ENCODE measurements at regions not wholly inside any gene's neighbourhood (a gene's known extent, or its start where the extent isn't known, plus 50 kb on each side); places are given as distances from the start of the nearest gene placed in this dataset.
"Not testable (repeated sequence)": the region's sequence is repeated elsewhere in the genome, so short reads cannot be mapped to it uniquely, and the experiment has no call there.

DNA sequence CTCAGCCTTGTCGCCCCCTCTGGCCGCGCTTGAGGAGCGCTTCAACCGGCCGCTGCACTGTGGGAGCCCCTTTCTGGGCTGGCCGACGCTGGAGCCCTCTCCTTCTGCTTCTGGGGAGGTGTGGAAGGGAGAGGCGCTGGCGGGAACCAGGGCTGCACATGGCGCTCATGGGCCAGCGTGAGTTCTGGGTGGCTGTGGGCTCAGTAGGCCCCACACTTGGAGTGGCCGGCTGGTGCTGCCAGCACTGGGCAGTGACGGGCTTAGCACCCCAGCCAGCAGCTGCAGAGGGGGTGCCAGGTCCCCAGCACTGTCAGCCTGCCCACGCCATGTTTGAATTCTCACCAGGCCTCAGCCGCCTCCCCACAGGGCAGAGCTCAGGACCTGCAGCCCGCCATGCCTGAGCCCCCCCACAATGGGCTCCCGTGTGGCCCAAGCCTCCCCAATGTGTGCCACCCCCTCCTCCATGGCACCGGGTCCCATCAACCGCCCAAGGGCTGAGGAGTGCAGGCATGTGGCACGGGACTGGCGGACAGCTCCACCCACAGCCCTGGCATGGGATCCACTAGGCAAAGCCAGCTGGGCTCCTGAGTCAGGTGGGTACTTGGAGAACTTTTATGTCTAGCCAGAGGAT, 615.2 kb downstream of the TRIML1 start:
- DNase-seq: no peak

DNA sequence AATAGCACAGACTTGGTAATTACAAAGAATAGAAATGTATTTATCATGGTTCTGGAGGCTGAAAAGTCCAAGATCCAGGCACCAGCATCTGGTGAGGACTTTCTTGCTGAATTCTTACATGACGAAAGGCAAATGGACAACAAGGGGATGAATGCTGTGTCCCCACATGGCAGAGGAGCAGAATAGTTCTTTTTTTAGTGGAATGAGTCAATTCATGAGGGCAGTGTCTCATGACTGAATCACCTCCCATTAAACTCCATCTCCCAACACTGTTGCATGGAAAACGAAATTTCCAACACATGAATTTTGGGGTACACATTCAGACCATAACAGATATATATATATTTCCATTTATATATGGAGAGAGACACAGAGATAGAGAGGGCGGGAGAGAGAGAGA, 628.3 kb downstream of the TRIML1 start:
- DNase-seq: no peak

DNA sequence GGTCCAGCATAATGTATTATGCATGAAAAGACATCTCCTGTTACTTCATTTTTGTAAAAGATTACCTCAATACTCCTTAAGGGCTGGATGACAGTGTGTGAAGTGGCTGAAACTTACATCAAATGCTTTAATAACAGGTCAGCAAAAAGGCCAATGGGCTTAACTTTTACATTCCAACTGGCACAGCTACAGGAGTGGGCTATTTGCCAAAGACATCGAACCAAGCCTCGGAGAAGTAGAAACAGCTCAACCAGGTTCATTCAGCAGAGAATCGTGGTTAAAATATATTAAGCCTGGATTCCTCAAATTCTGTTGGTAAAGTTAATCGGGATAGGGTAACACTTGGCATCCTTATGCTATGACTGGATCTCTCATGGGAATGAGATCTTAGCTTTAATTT, 639.7 kb downstream of the TRIML1 start:
- no peak for DNase-seq

DNA sequence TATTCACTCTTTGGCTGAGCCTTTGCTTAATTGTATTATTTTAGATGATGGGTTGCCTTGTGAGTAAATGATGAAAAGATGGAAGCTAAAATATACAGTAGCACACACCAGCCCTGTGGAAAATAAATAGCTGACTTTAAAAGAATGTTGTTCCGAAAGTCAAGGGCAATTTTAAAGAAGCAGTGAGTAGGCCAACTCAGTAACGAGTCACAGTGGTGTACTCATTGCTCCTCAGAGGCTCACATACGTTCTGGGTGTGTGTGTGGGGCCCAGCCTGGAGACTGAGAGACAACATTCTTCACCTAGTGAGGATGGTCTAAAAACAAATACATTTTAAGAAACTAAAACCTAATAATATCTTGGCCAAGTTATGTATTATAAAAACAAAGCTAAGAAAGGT, 640.3 kb downstream of the TRIML1 start:
- DNase-seq: no peak

DNA sequence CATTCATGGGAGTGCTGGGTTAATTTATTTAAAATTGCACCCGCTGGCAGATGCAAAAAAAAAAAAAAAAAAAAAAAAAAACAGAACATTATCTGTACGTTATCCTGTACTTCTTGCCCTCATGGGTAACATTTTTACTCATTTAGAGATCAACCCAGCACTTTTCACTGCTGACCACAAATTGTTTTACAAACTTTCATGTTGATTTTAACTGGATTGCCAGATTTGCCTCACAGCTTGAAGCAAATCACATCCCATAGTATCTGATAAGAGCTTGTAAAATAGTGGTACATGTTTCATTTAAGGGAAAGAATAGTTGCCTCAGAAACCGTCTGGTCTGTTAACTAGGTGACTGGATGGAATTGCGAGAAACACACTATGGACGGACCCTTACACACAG, 640.8 kb downstream of the TRIML1 start:
- DNase-seq: no peak

DNA sequence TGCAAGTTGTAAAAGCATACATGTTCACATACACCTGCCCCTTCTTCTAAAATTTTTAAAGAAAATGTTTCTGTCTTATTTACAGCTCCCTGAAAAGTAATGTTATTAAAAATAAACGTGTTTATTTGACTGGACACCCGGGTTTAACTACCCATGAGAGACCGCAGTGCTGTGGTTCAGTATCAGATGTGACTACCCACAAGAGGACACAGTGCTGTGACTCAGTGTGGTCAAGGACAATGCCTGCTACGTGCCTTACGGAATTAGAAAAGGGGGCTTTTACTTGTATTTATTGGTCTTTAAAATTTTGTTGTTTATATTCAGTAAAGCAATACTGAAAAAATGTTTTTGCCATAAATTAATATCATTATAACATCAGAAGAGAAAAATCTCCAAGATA, 641.4 kb downstream of the TRIML1 start:
- no peak for DNase-seq

DNA sequence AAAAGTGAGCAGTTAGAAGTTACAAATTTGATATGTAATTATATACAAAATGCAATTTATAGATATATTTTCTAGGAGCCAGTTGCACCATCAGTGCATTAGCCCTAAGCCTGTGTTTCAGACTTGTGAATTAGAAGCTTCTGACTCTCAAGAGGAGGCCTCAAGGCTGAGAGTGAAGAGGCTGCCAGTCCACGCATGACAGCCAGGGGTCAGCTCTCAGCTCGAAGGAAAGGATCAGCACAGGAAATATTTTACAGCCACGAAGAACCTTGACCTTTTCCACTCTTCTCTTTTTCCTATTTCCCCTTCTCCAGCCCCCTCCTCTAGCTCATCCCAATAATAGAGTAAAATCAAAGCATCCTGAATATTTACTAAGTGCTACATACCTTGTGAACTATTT, 642.4 kb downstream of the TRIML1 start:
- no peak for DNase-seq

DNA sequence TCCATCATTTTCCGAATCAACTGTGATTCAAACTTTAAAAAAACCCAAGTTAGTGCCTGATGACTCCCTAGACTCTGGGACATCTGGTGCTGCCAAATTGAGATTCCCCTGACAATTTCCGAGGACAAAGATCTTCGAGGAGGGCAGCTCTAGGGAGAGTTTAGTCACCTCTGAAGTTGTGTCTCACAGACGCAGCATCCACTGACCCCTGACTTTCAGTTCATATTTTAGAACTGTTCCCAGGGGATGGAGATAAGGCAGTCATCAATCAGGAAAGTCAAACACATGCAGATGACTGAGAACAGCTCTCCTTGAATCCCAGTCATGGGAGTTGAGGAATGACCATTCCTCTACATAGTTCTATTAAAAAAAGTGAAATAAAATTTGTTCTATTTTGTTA, 643.9 kb downstream of the TRIML1 start:
- no peak for DNase-seq

DNA sequence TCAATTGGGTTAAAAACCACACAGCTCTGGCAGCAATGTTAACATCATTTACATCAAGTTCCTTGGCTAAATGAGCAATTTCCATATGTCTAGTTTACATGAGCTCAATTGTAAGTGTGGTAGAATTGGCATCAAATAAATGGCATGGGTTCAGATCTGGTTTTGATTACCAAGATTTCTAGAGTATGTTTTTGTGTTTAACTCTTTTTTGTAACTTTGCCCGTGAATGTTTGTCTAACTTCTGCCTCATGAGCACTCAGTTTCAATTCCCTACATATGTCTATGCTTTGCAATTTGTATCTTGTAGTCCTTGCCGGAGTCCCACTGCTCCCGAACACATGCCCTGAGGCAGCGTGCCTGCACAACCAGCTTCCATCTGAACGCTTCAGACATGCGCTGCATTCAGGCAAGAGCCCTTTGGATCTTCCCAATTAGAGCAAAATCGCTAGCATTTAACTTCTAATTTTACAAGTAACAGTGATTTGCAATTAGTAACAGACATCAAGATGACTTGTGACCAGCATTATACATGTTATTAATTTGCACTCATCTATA, 644.4 kb downstream of the TRIML1 start:
- no peak for DNase-seq

DNA sequence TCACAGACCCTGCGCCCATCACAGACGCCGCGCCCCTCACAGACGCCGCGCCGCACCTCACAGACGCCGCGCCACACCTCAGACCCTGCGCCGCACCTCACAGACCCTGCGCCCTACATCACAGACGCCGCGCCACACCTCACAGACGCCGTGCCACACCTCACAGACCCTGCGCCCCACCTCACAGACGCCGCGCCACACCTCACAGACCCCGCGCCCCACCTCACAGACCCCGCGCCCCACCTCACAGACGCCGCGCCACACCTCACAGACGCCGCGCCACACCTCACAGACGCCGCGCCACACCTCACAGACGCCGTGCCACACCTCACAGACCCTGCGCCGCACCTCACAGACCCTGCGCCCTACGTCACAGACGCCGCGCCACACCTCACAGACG, 657.4 kb downstream of the TRIML1 start:
- DNase-seq: not testable (repeated sequence)

DNA sequence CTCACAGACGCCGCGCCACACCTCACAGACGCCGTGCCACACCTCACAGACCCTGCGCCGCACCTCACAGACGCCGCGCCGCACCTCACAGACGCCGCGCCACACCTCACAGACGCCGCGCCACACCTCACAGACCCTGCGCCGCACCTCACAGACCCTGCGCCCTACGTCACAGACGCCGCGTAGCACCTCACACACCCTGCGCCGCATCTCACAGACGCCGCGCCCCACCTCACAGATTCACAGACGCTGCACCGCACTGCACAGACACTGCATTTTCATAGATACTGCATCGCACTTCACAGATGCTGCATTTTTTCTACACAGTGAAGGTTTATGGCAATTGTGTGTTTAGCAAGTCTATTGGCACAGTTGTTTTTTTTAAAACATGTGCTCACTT, 657.8 kb downstream of the TRIML1 start:
- DNase-seq: not testable (repeated sequence)

DNA sequence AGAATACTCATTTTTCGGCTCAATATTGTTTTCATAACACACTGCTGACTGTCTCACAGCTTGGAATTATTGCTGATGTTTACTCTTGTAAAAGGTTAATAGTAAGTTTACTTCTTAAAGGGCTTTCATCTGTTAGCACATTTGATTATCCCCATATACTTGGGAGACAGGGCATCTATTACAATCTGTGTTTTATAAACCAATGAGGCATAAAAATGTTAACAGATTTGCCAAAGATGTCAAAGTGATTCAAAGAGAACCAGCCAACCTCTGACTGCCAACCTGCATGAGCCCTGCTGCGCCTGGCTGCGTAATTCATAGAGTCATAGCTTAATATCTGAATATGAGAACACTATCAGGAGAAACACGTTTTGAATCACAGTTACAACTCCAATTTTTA, 665.6 kb downstream of the TRIML1 start:
- no peak for DNase-seq

DNA sequence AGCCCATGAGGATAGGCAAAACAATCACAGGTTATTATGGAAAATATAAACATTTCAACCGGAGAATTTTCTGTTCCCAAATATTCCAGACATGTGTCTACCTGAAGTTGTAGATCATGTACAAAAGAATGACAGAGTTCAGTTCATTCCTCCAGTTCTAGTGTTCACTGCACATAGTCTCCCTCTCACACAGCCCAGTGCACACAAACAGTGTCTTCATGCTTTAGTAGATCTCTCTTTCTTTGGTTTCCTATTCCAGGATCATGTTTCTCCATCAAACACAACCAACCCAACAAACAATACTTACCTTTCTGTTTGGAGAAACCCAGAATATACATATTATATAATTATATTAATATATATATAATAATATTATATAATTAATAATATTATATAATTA, 671.9 kb downstream of the TRIML1 start:
- no peak for DNase-seq

DNA sequence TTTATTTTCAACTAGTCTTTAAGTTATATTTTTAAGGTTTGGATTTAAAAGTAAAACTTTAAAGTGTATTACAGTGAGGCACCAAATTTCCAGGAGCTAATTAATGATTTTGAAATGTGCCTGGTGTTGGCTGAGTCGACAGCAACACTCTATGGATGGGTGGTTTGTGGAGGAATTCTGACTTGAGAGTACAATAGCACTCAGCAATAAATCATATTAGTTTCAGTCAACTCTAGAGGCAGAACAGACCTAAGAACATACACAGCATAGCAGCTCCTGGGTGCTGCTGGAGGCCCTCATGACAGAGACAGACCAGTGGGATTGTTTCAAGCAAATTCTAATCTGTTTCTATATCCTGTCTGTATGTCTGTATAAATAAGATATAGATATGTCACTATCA, 673.4 kb downstream of the TRIML1 start:
- no peak for DNase-seq

DNA sequence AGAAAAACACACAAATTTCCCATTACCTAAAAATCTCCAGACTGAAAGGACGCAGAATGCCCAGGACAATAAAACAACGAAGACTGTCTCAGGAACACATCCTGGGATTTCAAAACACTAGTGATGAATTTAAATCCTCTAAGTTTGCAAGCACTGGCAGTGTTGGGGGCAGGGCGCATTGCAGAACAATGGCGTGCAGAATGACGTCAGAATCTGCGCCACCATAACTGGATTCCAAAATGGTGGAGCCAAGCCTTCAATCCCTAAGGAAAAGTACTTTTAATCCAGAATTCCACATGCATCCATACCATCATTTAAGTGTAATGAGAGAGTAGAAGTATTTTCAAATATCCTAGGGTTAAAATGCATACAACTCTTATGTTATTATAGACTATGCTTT, 679.1 kb downstream of the TRIML1 start:
- no peak for DNase-seq

DNA sequence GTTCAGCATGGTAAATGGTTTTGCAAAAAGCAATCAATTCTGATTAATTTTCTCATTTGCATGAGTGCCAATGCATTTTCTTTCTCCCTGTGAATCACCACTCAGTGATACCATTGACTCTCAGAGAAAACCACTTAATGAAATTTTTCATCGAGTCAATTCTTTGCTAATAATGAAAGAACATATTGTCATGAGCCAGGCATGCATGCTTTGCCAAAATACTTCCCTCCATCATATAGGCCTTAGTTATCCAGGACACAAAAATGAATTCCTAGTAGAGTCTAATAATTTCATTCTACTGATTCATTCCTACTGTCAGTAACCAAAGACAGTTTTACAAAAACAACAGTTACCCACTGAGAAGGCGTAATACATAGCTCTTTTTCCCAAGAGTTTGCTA, 680.0 kb downstream of the TRIML1 start:
- no peak for DNase-seq

DNA sequence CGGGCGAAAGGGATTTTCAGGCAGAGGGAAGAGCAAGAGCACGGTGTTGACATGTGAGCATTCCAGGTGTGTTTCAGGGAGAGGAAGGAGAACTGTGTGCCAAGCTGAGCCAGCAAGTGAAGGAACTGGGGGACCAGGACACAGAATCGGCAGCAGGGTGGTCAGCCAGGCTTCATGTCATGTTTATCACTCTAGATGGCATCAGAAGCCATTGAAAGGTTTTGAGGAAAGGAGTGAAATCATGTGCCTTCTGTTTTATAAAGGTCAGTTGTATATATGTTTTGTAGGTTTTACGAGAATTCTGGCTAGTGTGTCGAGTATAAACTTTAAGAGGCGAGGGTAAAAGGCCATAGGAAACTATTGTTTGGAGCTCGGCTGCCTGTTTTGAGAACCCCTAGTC, 682.3 kb downstream of the TRIML1 start:
- DNase-seq: no peak

DNA sequence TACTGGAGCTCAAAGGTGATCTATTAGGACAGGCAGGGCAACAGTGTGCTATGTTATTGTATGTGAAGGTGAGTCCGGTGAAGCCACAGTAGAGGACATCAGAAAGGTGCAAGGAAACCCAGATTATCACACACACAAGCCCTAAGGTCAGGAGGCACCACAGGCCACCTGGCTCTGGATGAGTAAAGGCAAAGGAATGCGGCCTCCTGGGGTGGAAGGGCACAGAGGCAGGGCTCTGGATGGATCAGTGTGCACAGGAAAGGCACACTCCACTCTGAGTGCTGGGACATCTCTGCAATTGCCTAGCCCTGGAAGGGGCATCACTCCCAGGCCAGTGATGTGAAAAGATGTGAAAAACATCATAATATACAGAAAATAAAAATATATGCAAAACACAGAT, 683.5 kb downstream of the TRIML1 start:
- no peak for DNase-seq

DNA sequence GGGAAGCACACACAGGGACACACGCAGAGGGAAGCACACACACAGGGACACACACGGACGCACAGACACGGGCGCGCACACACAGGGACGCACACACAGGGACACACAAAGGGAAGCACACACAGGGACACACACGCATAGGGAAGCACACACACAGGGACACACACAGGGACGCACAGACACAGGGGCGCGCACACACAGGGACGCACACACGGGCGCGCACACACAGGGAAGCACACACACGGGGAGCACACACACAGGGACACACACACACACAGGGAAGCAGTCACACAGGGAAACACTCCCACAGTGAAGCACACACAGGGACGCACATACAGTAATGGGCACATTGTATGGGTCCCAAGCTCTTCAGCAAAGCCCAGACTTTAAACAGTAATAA, 685.3 kb downstream of the TRIML1 start:
- no peak for DNase-seq

DNA sequence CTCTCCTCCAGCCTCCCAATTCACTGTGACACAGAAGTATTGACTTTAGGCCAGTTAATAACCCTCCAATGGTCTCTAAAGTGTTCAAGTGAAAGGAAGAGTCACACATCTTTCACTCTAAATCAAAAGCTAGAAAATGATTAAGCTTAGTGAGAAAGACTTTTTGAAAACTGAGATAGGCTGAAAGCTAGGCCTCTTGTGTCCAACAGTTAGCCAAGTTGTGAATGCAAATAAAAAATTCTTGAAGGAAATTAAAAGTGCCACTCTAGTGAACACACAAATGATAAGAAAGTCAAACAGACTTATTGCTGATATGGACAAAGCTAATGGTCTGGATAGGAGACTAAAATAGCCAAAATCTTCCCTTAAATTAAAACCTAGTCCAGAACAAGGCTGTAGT, 687.2 kb downstream of the TRIML1 start:
- DNase-seq: no peak

DNA sequence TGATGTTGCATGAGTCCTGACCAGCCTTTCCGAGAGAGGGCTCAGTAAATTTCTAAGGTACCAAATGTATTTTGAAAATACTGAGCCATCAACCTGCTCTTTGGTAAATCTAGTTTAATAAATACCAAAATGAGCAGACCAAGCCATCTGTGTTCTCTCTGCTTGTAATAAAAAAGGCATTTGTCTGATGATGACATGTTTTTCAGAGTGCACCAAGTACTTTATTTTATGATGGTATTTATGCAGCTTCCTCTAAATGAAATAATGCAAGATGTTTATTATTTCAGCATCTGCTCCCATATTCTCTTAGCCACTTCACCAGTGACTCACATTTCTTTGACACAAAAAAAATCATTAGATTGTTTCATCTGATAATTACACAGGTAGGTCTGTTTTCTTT, 700.5 kb downstream of the TRIML1 start:
- DNase-seq: no peak

DNA sequence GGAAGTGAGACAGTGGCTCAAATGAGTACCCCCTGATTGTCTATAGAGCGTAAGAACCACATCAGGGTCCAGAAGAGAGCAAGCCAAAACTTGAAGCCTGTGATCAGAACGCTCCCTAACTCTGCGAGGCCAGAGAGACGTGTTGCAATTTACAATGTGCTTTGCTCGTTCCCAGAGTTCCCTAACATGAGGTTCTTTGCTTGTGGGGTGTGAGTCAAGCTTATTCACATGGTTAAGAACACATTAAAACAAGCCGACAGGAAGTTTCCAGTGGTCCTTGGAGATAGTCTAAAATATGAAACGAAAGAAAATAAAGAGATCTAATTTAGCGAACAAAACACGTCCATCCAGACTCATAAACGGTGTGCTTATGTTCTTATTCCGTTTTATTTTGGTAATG, 702.3 kb downstream of the TRIML1 start:
- no peak for DNase-seq

DNA sequence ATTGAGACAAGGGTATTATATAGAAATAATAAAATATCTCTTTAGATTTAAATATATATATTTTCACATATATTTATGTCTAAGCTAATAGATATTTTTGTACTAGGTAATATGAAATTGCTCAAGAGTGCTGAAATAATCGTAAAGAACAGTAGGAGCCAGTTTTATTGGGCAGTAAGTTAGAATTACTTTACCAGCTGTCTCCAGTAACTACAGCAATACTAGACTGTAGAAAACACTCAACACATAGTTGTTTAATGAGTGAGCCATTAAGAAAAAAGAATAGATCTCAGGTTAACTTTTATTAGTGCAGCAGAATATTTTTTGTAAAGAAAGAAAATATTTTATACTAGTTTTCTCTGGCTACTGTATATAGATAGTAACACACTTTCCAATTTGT, 715.2 kb downstream of the TRIML1 start:
- no peak for DNase-seq

DNA sequence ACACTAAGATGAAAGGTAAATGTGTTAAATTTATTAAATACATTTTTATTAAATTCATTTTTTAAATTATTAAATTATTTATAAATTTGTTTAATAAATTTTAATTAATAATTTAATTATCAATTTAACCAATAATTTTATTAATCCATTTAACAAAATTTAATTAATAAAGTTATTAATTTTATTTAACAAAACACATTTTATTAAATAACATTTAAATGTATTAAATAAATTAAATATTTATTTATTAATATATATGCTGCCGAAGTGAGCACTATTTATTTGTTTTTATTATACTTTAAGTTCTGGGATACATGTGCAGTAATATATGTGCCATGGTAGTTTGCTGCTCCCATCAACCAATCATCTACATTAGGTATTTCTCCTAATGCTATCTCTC, 719.5 kb downstream of the TRIML1 start:
- DNase-seq: no peak

DNA sequence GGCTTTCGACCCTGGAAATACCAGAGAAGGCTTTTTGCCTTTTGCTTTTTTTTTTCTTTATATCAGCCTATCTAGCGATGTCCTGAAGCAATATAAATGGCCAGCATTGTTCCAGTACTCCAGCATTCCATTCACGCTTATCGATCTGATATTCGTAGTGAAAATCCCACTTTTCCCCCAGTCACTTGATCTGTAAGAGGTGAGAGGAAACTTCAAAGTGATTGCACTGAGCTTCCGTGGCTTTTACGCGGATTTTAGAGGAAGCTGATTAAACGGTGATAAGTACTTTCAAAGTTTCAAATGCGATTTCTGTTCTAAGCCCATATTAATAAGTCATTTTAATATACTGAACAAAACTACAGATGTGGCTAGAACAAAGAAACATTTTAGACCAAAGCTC, 725.5 kb downstream of the TRIML1 start:
- no peak for DNase-seq

DNA sequence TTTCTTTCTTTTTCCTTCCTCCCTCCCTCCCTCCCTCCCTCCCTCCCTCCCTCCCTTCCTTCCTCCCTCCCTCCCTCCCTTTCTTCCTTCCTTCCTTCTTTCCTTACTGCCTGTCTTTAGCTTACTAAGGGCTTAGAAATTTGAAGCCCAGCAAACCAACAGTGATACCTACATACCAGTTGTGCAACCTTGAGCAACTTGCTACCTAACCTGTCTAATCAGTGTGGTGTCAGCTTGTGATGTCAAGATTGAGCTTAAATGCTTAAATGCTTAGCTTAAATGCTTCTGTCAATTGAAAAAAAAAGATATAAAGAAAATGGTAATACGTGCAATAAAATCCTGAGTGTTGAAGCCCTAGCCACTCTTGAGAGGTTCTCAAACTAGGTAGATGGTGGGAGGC, 728.6 kb downstream of the TRIML1 start:
- DNase-seq: no peak
